GM10248 (cell line): ENCODE measurements at regions not wholly inside any gene's neighbourhood (a gene's known extent, or its start where the extent isn't known, plus 50 kb on each side); places are given as distances from the start of the nearest gene placed in this dataset.

Source experiments
- CTCF ChIA-PET: fragments of 300-600 bp; sonication (Branson Sonifier 250); formaldehyde crosslinking; extraction: SDS; loops from one replicate; lab custom pipeline; 2021; ENCODE audit warnings: antibody characterized with exemption; lab: Yijun Ruan, JAX
- POLR2A ChIA-PET: fragments of 350-650 bp; sonication (Branson Sonifier 250); formaldehyde crosslinking; extraction: SDS; loops from one replicate; lab custom pipeline; 2020; ENCODE audit warnings: antibody characterized with exemption; lab: Yijun Ruan, JAX
- DNase-seq: peaks from one replicate; pipeline ENCODE4 v3.0.0; 2012; ENCODE audit errors: extremely low spot score
- CTCF ChIP-seq: IDR thresholded peaks from 2 replicates; pipeline ENCODE4 v1.5.1; 2012; ENCODE audit warnings: mild to moderate bottlenecking, low read depth; ENCODE audit errors: extremely low read depth, missing control alignments, control extremely low read depth

DNA sequence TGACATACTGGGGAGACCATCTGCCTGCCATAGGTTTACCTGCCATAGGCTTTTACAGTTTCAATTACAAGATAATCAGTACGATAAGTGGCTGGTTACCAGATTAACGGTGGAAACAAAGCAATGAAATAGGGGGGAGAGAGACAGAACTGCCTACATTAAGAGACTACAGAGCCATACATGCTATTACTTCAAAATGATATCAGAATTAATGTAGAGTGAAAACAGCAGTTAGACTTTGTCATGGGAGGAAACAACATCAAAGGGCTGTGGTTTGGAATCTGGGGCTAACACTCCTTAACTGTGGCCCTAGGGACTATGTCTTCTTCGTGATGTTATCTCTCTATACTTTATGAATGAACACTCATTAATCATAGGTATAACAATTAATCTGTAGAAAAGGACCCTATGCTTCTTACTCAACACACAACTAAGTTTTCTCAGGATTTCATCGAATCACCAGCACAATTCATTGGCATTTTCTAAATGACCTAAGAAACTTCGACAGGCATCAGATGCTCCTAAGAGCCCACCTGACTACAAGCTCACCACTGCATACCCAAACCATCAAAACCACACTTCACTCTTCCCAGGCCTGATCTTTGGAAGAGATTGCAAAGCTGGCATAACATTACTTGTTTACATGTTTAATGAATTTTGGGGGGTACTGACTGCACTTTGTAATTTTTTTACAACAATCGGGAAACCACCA lies 475.6 kb upstream of the SOX5 start:
- DNase-seq: no peak
- ChIA-PET POLR2A (no interaction called here), CTCF (no interaction called here)
- no peak for TF ChIP-seq CTCF

- ChIA-PET POLR2A (no interaction called here), CTCF (no interaction called here)
- TF ChIP-seq CTCF: no peak
Observed at GRCh38 chr12:24424376-24424775, 474.9 kb upstream of the SOX5 start.

GRCh38 chr12:24423611-24424010 lies 474.1 kb upstream of the SOX5 start:
- DNase-seq: no peak
- CTCF ChIA-PET: no interaction called here
- POLR2A ChIA-PET: no interaction called here
- no peak for TF ChIP-seq CTCF

More at GRCh38 chr12:24424376-24424775, 474.9 kb upstream of the SOX5 start:
- DNase-seq: no peak

DNA sequence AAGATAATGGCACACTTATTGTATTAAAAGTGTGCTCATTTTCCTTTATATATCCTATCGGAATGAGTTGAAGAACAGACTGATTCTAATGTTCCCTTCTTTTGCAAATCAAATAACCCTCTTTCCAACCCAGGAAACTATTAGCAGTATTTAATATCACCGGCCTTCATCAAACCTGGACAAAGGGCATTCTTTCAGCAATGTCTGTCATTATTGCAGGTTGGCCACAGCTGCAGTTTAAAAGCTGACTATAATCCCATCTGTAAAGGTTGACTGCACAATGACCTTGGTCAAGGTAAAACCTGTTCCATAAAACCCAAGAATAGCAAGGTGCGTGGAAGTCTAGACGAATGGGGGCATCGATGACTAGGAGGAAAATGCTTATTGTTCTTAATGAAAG lies 472.3 kb upstream of the SOX5 start:
- no peak for DNase-seq
- no peak for TF ChIP-seq CTCF
- ChIA-PET CTCF (interaction anchor here (1.5 kb wide), 1 partner anchor 17 kb away, joined by 4 read pairs; no protein-coding TSS in a partner anchor), POLR2A (no interaction called here)

DNA sequence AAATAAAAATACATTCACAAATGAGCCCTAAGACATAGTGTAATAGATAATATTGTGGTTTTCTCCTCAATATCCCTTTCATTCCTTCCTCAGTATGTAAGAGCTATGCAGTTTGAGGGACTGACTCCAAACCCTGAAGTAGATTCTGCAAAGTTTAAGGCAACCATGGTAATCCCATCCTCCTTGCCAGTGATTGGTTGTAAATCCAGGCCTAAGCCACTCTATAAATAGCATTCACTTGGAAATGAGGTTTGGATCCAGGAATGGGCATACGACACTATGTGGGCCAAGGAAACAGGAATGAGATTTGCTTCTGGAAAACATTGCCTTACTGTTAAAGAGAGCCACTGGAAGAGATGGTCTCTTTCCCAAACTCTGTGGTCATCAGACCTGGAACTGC lies 468.7 kb upstream of the SOX5 start:
- DNase-seq: no peak
- ChIA-PET POLR2A (no interaction called here), CTCF (no interaction called here)
- TF ChIP-seq CTCF: no peak

DNA sequence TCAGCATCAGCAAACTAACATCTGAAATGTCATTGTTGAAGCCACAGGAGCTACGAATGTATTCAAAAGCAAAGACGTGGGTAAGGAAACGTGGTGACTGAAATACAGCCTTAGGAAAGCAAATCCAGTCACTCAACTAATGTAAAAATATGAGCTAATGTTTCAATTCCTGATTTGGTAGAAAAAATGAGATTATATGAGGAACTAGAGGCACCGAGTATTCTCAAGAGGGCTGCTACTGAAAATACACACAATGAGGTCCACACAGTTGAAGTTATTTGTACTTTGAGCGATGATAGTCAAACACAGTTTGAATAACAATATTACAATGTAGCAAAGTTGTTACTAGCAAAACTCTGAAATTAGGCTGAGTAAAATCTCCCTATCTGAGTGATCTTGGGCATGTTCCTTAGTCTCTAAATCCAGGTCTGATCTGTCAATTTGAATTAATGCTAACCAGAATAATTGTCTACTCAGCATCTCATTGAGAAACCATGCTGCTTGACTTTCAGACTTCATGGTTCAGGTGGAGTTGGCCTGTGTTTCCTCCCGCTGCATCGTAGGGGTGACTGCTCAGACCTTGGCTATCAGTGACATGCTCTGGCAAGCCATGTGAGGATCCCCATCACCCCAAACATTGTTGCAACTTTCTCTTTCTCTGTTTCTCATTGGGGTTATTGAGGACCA lies 467.1 kb upstream of the SOX5 start:
- TF ChIP-seq CTCF: no peak
- no peak for DNase-seq
- POLR2A ChIA-PET: no interaction called here
- CTCF ChIA-PET: interaction anchor here (1.3 to 3.0 kb wide), 3 partner anchors 10 to 25 kb away, joined by 4 to 8 read pairs (median 6); no protein-coding TSS in a partner anchor
